HCT116 (cell line): ENCODE measurements at regions not wholly inside any gene's neighbourhood (a gene's known extent, or its start where the extent isn't known, plus 50 kb on each side); places are given as distances from the start of the nearest gene placed in this dataset.

ENCODE experiments used
- EZH2 ChIP-seq: fragments of 200-600 bp; sonication (generic); IDR thresholded peaks from 2 replicates; pipeline ENCODE4 v1.6.1; 2017; ENCODE audit warnings: antibody characterized with exemption, mixed run types
- POLR2A ChIP-seq: IDR thresholded peaks from 2 replicates; pipeline ENCODE4 v1.7.0; 2011; ENCODE audit warnings: borderline replicate concordance; ENCODE audit not compliant: insufficient read depth, insufficient read length; ENCODE audit errors: extremely low read depth
- ZNF274 ChIP-seq: fragments of 200-500 bp; sonication (Bioruptor generic); IDR thresholded peaks from 2 replicates; pipeline ENCODE4 v1.6.1; 2014; ENCODE audit warnings: mild to moderate bottlenecking, low read depth, low read length, inconsistent platforms
- TF ChIP-seq, protein P1 (sequence below), 3 experiments: fragments of 200-600 bp in 1 of 3; sonication (generic) in 1 of 3; IDR thresholded peaks in 2 of 3; conservative IDR thresholded peaks in 1 of 3; 2 replicates each; pipeline ENCODE4 v1.5.1; 2012 to 2017; ENCODE audit warnings: low read depth in 2 of 3, low read length in 2 of 3, antibody characterized with exemption in 1 of 3, borderline replicate concordance in 1 of 3, control low read depth in 1 of 3, mild to moderate bottlenecking in 1 of 3, mixed read lengths in 1 of 3, mixed run types in 1 of 3, moderate library complexity in 1 of 3; ENCODE audit not compliant: insufficient read depth in 1 of 3

DNA sequence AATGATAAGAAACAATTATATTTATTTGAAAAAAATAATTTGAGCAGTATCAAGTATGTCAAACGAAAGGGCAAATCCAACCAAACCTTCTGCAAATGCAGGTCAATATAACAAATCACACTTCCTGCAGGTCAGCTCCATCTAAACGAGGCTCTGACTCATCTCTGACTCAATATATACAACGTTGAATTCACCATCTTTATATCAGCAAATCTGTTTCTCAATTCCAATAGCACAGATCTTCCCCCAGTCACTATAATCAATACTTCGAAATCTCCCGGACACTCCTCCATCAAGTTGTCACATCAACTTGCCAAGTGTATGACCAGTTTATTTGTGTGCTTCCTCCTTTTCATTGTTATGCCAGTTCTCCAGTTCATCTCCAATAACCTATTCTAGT, 388.9 kb downstream of the ZEB2 start:
- TF ChIP-seq ZNF274 (no peak), POLR2A (no peak), EZH2 (no peak)
- TF ChIP-seq, protein P1, sequence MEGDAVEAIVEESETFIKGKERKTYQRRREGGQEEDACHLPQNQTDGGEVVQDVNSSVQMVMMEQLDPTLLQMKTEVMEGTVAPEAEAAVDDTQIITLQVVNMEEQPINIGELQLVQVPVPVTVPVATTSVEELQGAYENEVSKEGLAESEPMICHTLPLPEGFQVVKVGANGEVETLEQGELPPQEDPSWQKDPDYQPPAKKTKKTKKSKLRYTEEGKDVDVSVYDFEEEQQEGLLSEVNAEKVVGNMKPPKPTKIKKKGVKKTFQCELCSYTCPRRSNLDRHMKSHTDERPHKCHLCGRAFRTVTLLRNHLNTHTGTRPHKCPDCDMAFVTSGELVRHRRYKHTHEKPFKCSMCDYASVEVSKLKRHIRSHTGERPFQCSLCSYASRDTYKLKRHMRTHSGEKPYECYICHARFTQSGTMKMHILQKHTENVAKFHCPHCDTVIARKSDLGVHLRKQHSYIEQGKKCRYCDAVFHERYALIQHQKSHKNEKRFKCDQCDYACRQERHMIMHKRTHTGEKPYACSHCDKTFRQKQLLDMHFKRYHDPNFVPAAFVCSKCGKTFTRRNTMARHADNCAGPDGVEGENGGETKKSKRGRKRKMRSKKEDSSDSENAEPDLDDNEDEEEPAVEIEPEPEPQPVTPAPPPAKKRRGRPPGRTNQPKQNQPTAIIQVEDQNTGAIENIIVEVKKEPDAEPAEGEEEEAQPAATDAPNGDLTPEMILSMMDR (IDR thresholded peaks at IDR 0.05 in 2 of 3, conservative IDR thresholded peaks at IDR 0.05 in 1 of 3; ENCODE audit: borderline replicate concordance in 1 of 3, insufficient read depth in 1 of 3, low read depth in 2 of 3, low read length in 2 of 3), result no peak
